GM19240 (cell line): ENCODE measurements at regions not wholly inside any gene's neighbourhood (a gene's known extent, or its start where the extent isn't known, plus 50 kb on each side); places are given as distances from the start of the nearest gene placed in this dataset.

Experiments used
- DNase-seq: peaks from one replicate; pipeline ENCODE4 v3.0.0; 2011; ENCODE audit warnings: low spot score; ENCODE audit not compliant: insufficient read length

DNA sequence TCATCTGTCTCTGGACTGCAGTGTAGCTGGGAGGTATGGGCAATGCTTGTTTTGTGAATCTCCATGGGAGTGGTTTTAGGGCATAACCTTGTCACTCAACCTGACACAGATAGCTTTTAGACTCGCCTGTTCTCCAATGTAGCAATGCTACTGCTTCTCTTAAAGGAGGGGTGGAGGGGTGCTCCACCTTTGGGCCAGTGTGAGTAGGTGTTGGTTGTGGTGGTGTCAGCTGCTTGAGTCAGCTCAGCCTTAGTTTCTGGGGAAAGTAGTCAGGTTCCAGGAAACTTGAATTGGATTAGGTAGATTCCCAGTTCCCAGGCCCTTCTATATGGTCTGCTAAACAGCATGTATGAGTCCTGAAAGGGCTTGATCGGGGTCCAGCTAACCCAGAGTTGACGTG, 91.1 kb upstream of the PLPPR1 start:
- DNase-seq = no peak

DNA sequence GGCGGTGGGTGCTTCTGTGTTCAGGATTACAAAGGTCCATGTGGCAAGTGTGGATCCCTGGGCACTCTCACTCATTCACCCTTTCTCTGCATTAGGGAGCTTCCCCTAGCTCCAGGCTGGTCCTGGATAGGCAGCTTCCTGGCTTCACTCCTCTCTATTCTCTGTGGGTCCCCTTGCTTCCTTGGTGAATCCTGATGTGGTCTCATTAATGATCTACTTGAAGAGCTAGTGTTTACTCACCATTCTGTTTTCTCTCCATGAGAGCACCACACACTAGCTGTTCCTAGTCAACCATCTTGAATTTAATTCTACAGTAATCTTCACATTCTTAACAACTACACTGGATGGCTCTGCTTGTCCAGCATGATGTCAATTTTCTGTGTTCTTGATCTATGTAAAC, 90.0 kb upstream of the PLPPR1 start:
- DNase-seq = no peak

DNA sequence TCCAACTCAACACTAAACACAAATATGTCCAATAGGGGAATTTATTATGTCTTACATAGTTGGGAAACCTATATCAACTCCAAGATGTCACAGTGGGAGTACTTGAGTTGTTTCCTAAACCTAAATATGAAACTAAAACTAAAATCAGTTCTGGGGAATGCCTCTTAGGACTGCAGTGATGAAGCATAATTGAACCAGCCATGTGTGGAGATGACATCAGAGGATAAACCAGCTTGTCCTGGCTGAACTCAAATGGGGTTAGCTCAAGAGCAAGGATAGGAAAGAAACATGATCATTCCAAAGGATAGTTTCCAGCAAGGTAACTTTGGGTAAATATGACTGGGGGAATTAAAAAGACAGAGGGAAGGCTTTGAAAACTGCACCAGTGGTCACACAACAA, 88.9 kb upstream of the PLPPR1 start:
- DNase-seq = no peak

DNA sequence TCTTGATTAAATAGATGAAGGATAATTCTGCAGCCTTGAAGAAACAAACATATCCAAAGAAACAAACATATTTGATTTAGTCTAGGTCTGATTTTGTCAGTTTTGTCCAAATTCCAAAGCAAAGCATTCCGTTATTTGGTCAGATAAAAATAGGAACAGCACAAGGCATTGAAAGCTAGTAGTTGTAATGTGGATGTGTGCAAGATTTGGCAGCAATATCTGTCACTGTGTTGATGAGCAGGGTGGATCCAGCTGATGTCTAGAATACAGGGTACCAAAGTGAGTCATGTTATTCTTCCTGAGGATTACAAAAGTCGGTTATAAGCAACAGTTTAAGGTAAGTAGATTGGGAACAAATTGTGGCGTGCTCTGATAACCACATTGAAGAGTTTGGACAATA, 69.3 kb upstream of the PLPPR1 start:
- DNase-seq = no peak
